ENCODE measurements at regions not wholly inside any gene's neighbourhood (a gene's known extent, or its start where the extent isn't known, plus 50 kb on each side); places are given as distances from the start of the nearest gene placed in this dataset.
"Not testable (repeated sequence)": the region's sequence is repeated elsewhere in the genome, so short reads cannot be mapped to it uniquely, and the experiment has no call there.

DNA sequence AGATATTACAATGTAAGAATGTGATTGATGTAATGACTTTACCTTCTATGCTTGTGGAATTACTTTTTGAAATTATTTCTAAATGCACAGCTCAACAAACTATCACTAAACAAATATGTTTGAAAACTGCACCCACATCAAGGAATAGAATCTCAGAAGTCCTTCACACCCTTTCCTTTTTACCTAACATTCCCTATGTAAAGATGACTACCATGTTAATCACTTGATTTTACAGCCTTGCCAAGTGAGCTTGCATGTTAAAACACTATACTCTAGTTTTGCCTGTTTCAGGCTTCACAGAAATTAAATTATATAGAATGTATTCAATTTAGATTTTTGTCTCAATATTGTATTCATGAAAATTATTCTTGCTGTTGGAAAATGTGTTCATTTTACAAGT, 1169.4 kb upstream of the CELF2 start:
- DNase-seq (ENCODE audit: low spot score) (no peak), ATAC-seq (ENCODE audit: low FRiP score) (no peak)
- TF ChIP-seq, protein P1, sequence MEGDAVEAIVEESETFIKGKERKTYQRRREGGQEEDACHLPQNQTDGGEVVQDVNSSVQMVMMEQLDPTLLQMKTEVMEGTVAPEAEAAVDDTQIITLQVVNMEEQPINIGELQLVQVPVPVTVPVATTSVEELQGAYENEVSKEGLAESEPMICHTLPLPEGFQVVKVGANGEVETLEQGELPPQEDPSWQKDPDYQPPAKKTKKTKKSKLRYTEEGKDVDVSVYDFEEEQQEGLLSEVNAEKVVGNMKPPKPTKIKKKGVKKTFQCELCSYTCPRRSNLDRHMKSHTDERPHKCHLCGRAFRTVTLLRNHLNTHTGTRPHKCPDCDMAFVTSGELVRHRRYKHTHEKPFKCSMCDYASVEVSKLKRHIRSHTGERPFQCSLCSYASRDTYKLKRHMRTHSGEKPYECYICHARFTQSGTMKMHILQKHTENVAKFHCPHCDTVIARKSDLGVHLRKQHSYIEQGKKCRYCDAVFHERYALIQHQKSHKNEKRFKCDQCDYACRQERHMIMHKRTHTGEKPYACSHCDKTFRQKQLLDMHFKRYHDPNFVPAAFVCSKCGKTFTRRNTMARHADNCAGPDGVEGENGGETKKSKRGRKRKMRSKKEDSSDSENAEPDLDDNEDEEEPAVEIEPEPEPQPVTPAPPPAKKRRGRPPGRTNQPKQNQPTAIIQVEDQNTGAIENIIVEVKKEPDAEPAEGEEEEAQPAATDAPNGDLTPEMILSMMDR (IDR thresholded peaks at IDR 0.05) = no peak

DNA sequence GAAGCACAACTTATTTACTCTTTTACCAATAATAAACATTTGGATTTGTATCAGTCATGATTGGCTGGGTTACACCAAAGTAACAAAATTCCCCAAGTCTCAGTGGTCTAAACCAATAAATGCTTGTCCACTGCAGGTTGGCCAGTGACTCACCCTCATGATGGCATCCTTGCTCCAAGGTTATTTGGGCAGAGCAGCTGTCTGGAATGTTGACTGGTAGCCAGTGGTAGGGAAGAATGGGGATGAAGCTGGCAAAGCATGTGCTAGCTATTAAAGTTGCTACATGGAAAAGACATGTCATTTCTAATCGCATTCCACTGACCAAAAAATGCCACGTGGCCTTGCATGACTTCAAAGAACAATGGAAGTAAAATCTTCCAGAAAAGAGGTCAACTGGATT, 1168.7 kb upstream of the CELF2 start:
- no peak for ATAC-seq (ENCODE audit: low FRiP score)
- TF ChIP-seq, protein P1 (IDR thresholded peaks at IDR 0.05) = no peak

DNA sequence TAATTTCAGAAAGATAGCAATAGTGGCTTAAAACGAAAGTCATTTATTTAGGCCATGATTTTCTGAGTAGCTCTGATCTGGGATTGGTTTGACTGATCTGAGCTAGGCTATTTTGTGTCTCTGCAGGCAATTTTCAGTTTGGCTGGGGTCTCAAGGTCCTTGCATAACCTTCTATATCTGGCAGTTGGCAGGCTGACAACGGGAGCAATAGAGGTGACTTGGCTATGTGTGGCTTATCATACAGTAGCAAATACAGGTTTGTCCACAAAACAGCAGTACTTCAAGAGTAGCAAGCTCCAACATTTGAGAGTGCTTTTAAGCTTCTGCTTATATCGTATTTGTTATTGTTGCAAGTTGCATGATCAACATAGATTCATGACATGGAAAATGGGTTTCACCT, 1167.3 kb upstream of the CELF2 start:
- TF ChIP-seq, protein P1 (IDR thresholded peaks at IDR 0.05) = no peak
- ATAC-seq (ENCODE audit: low FRiP score) = no peak

More for the DNA sequence above, 1168.7 kb upstream of the CELF2 start:
- no peak for DNase-seq (ENCODE audit: low spot score)

GRCh38 chr10:9851808-9852207, 1165.9 kb upstream of the CELF2 start:
- DNase-seq (ENCODE audit: low spot score) (no peak), ATAC-seq (ENCODE audit: low FRiP score) (no peak)
- TF ChIP-seq, protein P1 (IDR thresholded peaks at IDR 0.05) = no peak

More for the DNA sequence above, 1167.3 kb upstream of the CELF2 start:
- DNase-seq (ENCODE audit: low spot score) = no peak

DNA sequence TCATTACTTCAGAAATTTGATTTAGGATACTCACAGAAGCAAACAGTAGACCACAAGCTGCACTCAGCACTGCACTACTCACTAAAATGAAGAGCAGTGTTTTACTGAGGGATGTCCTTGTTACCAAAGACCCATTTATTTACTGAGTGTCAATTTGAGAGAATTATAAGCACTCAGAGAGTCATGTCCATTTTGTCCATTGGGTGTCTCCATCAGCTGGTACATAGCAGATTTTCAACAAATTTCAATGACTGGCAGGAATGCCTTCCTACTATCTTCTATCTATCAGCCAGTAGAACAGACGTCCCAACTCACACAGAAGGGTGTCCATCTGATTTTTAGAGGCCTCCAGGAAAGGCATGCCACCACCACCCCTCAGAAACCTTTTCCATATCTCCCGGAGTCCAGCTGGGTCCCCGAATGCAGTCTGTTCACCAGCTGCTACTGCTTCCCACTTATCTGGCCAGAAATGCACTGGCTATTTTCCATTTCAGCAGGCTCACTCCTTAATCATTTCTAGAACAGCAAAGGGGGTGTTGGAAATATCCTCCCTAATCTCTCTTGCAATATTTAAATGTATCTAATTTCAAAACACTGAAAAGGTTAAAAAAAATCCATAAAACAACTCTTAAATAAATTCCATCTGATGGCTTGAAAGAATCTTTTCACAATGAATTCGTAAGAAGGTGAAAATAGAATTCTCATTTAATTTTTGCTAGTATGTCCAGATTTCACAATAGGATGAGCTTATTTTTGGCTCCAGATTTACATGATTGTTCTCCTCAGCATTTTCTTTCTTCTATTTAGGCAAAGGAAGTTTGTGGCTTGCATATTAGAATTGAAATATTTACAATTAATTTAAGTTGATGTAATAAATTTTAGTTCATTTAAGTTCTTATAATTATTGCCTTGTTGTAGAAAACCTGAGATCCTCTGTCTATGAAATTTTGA, 1164.0 kb upstream of the CELF2 start:
- no peak for ATAC-seq (ENCODE audit: low FRiP score)
- no peak for DNase-seq (ENCODE audit: low spot score)
- TF ChIP-seq, protein P1 (IDR thresholded peaks at IDR 0.05) = no peak

- not testable (repeated sequence) for DNase-seq (ENCODE audit: low spot score); ATAC-seq (ENCODE audit: low FRiP score)
These were observed 1162.2 kb upstream of the CELF2 start for GRCh38 chr10:9855451-9855850.

DNA sequence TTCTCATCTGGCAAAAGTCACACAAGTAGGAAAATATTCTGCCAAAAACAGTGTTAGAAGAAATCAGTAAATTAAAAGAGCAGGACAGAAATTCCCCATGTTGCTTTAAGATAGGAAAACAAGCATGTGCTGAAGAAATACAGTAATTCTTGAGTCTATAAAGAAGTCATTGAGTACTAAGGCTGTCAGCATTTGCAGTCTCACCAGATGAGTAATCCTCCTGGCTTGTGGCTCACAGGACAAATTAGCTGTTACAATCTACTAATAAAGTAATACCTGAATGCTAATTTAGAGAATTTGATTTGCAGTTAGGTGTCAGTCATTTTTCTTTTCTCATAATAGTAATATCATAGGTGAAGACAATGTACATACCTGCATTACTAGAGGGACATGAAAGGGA, 1158.9 kb upstream of the CELF2 start:
- TF ChIP-seq, protein P1 (IDR thresholded peaks at IDR 0.05) = no peak
- no peak for DNase-seq (ENCODE audit: low spot score)
- no peak for ATAC-seq (ENCODE audit: low FRiP score)
